ENCODE measurements at regions not wholly inside any gene's neighbourhood (a gene's known extent, or its start where the extent isn't known, plus 50 kb on each side); places are given as distances from the start of the nearest gene placed in this dataset.
A peak's percentile ranks its signal among the peaks of the same experiment; 100 is the strongest.

GRCh38 chr1:185574139-185574875 is 159.9 kb upstream of the HMCN1 start:
- no peak for DNase-seq

GRCh38 chr1:185573677-185574076 is 160.5 kb upstream of the HMCN1 start:
- DNase-seq = peak; percentile 15 to 34

GRCh38 chr1:185573162-185573561 is 161.0 kb upstream of the HMCN1 start:
- DNase-seq = no peak

- no peak for DNase-seq
These were observed 163.2 kb upstream of the HMCN1 start for GRCh38 chr1:185570962-185571361.

- peak; percentile 52 to 74 for DNase-seq
These were observed 165.8 kb upstream of the HMCN1 start for GRCh38 chr1:185568155-185569123.

- DNase-seq = no peak
These were observed 166.8 kb upstream of the HMCN1 start for GRCh38 chr1:185567440-185567839.

- DNase-seq = peak in 1 of 2 donors; percentile 35
These were observed 167.2 kb upstream of the HMCN1 start for GRCh38 chr1:185566995-185567394.

GRCh38 chr1:185565302-185565701 is 168.9 kb upstream of the HMCN1 start:
- DNase-seq = no peak

- DNase-seq = no peak
These were observed 169.4 kb upstream of the HMCN1 start for GRCh38 chr1:185564816-185565215.

GRCh38 chr1:185562461-185563359 is 171.5 kb upstream of the HMCN1 start:
- no peak for DNase-seq

- no peak for DNase-seq
These were observed 172.6 kb upstream of the HMCN1 start for GRCh38 chr1:185561629-185562028.

- no peak for DNase-seq
These were observed 173.4 kb upstream of the HMCN1 start for GRCh38 chr1:185560760-185561159.

GRCh38 chr1:185559684-185560331 is 174.4 kb upstream of the HMCN1 start:
- DNase-seq = peak; percentile 63 to 75

GRCh38 chr1:185559151-185559550 is 175.0 kb upstream of the HMCN1 start:
- no peak for DNase-seq

GRCh38 chr1:185556561-185556960 is 177.6 kb upstream of the HMCN1 start:
- no peak for DNase-seq

- DNase-seq = no peak
These were observed 178.4 kb upstream of the HMCN1 start for GRCh38 chr1:185555743-185556142.

GRCh38 chr1:185551008-185551407 is 183.2 kb upstream of the HMCN1 start:
- DNase-seq = peak; percentile 51 to 83

GRCh38 chr1:185549906-185550305 is 184.3 kb upstream of the HMCN1 start:
- no peak for DNase-seq

GRCh38 chr1:185546029-185546428 is 188.2 kb upstream of the HMCN1 start:
- no peak for DNase-seq

GRCh38 chr1:185541871-185542301 is 192.3 kb upstream of the HMCN1 start:
- DNase-seq = peak in 1 of 2 donors; percentile 32

GRCh38 chr1:185540295-185540694 is 193.9 kb upstream of the HMCN1 start:
- DNase-seq = no peak

- DNase-seq = no peak
These were observed 194.8 kb upstream of the HMCN1 start for GRCh38 chr1:185539277-185539943.

All from inflammatory macrophage treated with lipopolysaccharide for 1 hour (primary cell).